ENCODE measurements at regions not wholly inside any gene's neighbourhood (a gene's known extent, or its start where the extent isn't known, plus 50 kb on each side); places are given as distances from the start of the nearest gene placed in this dataset.

GRCh38 chr5:75856056-75856455, 138.8 kb upstream of the POC5 start:
- Histone ChIP-seq H3K4me1 (ENCODE audit: control insufficient read depth, insufficient read depth, low read length) (no peaks in the 10 kb centered on the region; the same call in 1 of the 2 replicates), H3K36me3 (ENCODE audit: control insufficient read depth in 2 of 2, insufficient read depth in 1 of 2, low read length in 2 of 2) (no peaks in the 10 kb centered on the region), H3K9me3 (ENCODE audit: control insufficient read depth, insufficient read depth, low read depth, low read length) (no peaks in the 10 kb centered on the region), H3K27ac (ENCODE audit: extremely low read depth, low read depth, low read length) (no peak overlapping the region), H3K4me3 (ENCODE audit: low read depth, low read length) (no peak overlapping the region)
- POLR2A ChIA-PET = no interaction called here
- TF ChIP-seq ZNF404 (tag by site-specific recombination; IDR thresholded peaks at IDR 0.05) (no peak), ZNF548 (tag by site-specific recombination; IDR thresholded peaks at IDR 0.05) (no peak)
- CTCF ChIA-PET = no interaction called here

GRCh38 chr5:75848077-75848476, 130.8 kb upstream of the POC5 start:
- H3K27ac ChIP-seq (ENCODE audit: extremely low read depth, low read depth, low read length) = no peak overlapping the region
- no peaks in the 10 kb centered on the region for H3K9me3 ChIP-seq (ENCODE audit: control insufficient read depth, insufficient read depth, low read depth, low read length)
- POLR2A ChIA-PET = no interaction called here
- no peaks in the 10 kb centered on the region for H3K4me1 ChIP-seq (ENCODE audit: control insufficient read depth, insufficient read depth, low read length)
- H3K4me3 ChIP-seq (ENCODE audit: low read depth, low read length) = no peak overlapping the region
- CTCF ChIA-PET = no interaction called here
- TF ChIP-seq ZNF133 (tag by site-specific recombination; IDR thresholded peaks at IDR 0.05) (no peak), ZNF654 (tag by site-specific recombination; IDR thresholded peaks at IDR 0.05; ENCODE audit: low read depth) (no peak), KLF16 (tag by site-specific recombination; IDR thresholded peaks at IDR 0.05) (no peak), PBX3 (CRISPR knock-in tag; IDR thresholded peaks at IDR 0.05) (no peak), ZNF624 (tag by site-specific recombination; IDR thresholded peaks at IDR 0.05) (no peak), SCRT2 (tag by site-specific recombination; IDR thresholded peaks at IDR 0.05) (no peak), ZNF549 (tag by site-specific recombination; IDR thresholded peaks at IDR 0.05) (no peak), ZNF777 (tag by site-specific recombination; IDR thresholded peaks at IDR 0.05; ENCODE audit: borderline replicate concordance) (no peak), ZFP41 (tag by site-specific recombination; IDR thresholded peaks at IDR 0.05; ENCODE audit: borderline replicate concordance) (no peak), ZNF132 (tag by site-specific recombination; IDR thresholded peaks at IDR 0.05; ENCODE audit: borderline replicate concordance) (no peak)
- TF ChIP-seq, protein P1, sequence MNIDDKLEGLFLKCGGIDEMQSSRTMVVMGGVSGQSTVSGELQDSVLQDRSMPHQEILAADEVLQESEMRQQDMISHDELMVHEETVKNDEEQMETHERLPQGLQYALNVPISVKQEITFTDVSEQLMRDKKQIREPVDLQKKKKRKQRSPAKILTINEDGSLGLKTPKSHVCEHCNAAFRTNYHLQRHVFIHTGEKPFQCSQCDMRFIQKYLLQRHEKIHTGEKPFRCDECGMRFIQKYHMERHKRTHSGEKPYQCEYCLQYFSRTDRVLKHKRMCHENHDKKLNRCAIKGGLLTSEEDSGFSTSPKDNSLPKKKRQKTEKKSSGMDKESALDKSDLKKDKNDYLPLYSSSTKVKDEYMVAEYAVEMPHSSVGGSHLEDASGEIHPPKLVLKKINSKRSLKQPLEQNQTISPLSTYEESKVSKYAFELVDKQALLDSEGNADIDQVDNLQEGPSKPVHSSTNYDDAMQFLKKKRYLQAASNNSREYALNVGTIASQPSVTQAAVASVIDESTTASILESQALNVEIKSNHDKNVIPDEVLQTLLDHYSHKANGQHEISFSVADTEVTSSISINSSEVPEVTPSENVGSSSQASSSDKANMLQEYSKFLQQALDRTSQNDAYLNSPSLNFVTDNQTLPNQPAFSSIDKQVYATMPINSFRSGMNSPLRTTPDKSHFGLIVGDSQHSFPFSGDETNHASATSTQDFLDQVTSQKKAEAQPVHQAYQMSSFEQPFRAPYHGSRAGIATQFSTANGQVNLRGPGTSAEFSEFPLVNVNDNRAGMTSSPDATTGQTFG (tag by site-specific recombination; IDR thresholded peaks at IDR 0.05; ENCODE audit: borderline replicate concordance) = no peak
- H3K36me3 ChIP-seq (ENCODE audit: control insufficient read depth in 2 of 2, insufficient read depth in 1 of 2, low read length in 2 of 2) = no peaks in the 10 kb centered on the region

GRCh38 chr5:75847561-75848021, 130.4 kb upstream of the POC5 start:
- H3K4me1 ChIP-seq (ENCODE audit: control insufficient read depth, insufficient read depth, low read length) = no peaks in the 10 kb centered on the region
- no peak overlapping the region for H3K4me3 ChIP-seq (ENCODE audit: low read depth, low read length)
- H3K9me3 ChIP-seq (ENCODE audit: control insufficient read depth, insufficient read depth, low read depth, low read length) = no peaks in the 10 kb centered on the region
- no peaks in the 10 kb centered on the region for H3K36me3 ChIP-seq (ENCODE audit: control insufficient read depth in 2 of 2, insufficient read depth in 1 of 2, low read length in 2 of 2)
- CTCF ChIA-PET = no interaction called here
- no peak overlapping the region for H3K27ac ChIP-seq (ENCODE audit: extremely low read depth, low read depth, low read length)
- POLR2A ChIA-PET = no interaction called here
- TF ChIP-seq ZNF302 (tag by site-specific recombination; IDR thresholded peaks at IDR 0.05; ENCODE audit: low read depth) (no peak), ZNF394 (tag by site-specific recombination; IDR thresholded peaks at IDR 0.05; ENCODE audit: borderline replicate concordance) (no peak), ZNF23 (tag by site-specific recombination; IDR thresholded peaks at IDR 0.05; ENCODE audit: borderline replicate concordance) (no peak), ZNF433 (tag by site-specific recombination; IDR thresholded peaks at IDR 0.05; ENCODE audit: low read depth) (no peak), ZNF514 (tag by site-specific recombination; IDR thresholded peaks at IDR 0.05) (no peak), ZNF114 (tag by site-specific recombination; IDR thresholded peaks at IDR 0.05) (no peak), ZNF791 (tag by site-specific recombination; IDR thresholded peaks at IDR 0.05) (no peak), ZNF510 (tag by site-specific recombination; IDR thresholded peaks at IDR 0.05; ENCODE audit: insufficient replicate concordance) (no peak), SP3 (tag by site-specific recombination; IDR thresholded peaks at IDR 0.05) (no peak), ZNF560 (tag by site-specific recombination; IDR thresholded peaks at IDR 0.05; ENCODE audit: borderline replicate concordance) (no peak), ZNF239 (tag by site-specific recombination; IDR thresholded peaks at IDR 0.05) (no peak)
- TF ChIP-seq, protein P2, sequence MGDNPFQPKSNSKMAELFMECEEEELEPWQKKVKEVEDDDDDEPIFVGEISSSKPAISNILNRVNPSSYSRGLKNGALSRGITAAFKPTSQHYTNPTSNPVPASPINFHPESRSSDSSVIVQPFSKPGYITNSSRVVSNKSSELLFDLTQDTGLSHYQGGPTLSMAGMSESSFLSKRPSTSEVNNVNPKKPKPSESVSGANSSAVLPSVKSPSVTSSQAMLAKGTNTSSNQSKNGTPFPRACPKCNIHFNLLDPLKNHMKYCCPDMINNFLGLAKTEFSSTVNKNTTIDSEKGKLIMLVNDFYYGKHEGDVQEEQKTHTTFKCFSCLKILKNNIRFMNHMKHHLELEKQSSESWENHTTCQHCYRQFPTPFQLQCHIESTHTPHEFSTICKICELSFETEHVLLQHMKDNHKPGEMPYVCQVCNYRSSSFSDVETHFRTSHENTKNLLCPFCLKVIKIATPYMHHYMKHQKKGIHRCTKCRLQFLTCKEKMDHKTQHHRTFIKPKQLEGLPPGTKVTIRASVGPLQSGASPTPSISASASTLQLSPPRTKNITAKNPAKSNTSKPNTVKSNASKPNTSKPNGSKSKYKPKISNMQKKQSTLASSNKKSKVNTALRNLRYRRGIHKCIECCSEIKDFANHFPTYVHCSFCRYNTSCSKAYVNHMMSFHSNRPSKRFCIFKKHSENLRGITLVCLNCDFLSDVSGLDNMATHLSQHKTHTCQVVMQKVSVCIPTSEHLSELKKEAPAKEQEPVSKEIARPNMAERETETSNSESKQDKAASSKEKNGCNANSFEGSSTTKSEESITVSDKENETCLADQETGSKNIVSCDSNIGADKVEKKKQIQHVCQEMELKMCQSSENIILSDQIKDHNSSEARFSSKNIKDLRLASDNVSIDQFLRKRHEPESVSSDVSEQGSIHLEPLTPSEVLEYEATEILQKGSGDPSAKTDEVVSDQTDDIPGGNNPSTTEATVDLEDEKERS (tag by site-specific recombination; IDR thresholded peaks at IDR 0.05) = no peak
- TF ChIP-seq, protein P3, sequence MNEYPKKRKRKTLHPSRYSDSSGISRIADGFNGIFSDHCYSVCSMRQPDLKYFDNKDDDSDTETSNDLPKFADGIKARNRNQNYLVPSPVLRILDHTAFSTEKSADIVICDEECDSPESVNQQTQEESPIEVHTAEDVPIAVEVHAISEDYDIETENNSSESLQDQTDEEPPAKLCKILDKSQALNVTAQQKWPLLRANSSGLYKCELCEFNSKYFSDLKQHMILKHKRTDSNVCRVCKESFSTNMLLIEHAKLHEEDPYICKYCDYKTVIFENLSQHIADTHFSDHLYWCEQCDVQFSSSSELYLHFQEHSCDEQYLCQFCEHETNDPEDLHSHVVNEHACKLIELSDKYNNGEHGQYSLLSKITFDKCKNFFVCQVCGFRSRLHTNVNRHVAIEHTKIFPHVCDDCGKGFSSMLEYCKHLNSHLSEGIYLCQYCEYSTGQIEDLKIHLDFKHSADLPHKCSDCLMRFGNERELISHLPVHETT (tag by site-specific recombination; IDR thresholded peaks at IDR 0.05) = no peak
